ENCODE measurements at regions not wholly inside any gene's neighbourhood (a gene's known extent, or its start where the extent isn't known, plus 50 kb on each side); places are given as distances from the start of the nearest gene placed in this dataset.

- DNase-seq (ENCODE audit: low read depth) = no peak
Observed at GRCh38 chr4:127210893-127211649, 421.7 kb upstream of the INTU start.

- DNase-seq (ENCODE audit: low read depth) = no peak
Observed at GRCh38 chr4:127211650-127212560, 420.9 kb upstream of the INTU start.

GRCh38 chr4:127212701-127213100 is 420.1 kb upstream of the INTU start:
- peak; percentile 11 for DNase-seq (ENCODE audit: low read depth)

GRCh38 chr4:127214016-127214415 is 418.7 kb upstream of the INTU start:
- DNase-seq (ENCODE audit: low read depth) = peak; percentile 17

- DNase-seq (ENCODE audit: low read depth) = no peak
Observed at GRCh38 chr4:127214931-127215330, 417.8 kb upstream of the INTU start.

- no peak for DNase-seq (ENCODE audit: low read depth)
Observed at GRCh38 chr4:127217586-127218229, 415.0 kb upstream of the INTU start.

- DNase-seq (ENCODE audit: low read depth) = no peak
Observed at GRCh38 chr4:127219232-127219631, 413.5 kb upstream of the INTU start.

GRCh38 chr4:127224556-127224955 is 408.2 kb upstream of the INTU start:
- DNase-seq (ENCODE audit: low read depth) = no peak

- no peak for DNase-seq (ENCODE audit: low read depth)
Observed at GRCh38 chr4:127229855-127230608, 402.7 kb upstream of the INTU start.

GRCh38 chr4:127236889-127237288 is 395.9 kb upstream of the INTU start:
- DNase-seq (ENCODE audit: low read depth) = no peak

GRCh38 chr4:127237581-127237980 is 395.2 kb upstream of the INTU start:
- no peak for DNase-seq (ENCODE audit: low read depth)

GRCh38 chr4:127238956-127239475 is 393.7 kb upstream of the INTU start:
- DNase-seq (ENCODE audit: low read depth) = no peak

GRCh38 chr4:127239902-127240763 is 392.6 kb upstream of the INTU start:
- no peak for DNase-seq (ENCODE audit: low read depth)

- DNase-seq (ENCODE audit: low read depth) = no peak
Observed at GRCh38 chr4:127240764-127241105, 392.0 kb upstream of the INTU start.

- no peak for DNase-seq (ENCODE audit: low read depth)
Observed at GRCh38 chr4:127244515-127244914, 388.2 kb upstream of the INTU start.

- no peak for DNase-seq (ENCODE audit: low read depth)
Observed at GRCh38 chr4:127246963-127247952, 385.5 kb upstream of the INTU start.

GRCh38 chr4:127249066-127249766 is 383.5 kb upstream of the INTU start:
- DNase-seq (ENCODE audit: low read depth) = peak; percentile 34

- no peak for DNase-seq (ENCODE audit: low read depth)
Observed at GRCh38 chr4:127249767-127250108, 383.0 kb upstream of the INTU start.

GRCh38 chr4:127250577-127250976 is 382.2 kb upstream of the INTU start:
- no peak for DNase-seq (ENCODE audit: low read depth)
